ENCODE measurements at regions not wholly inside any gene's neighbourhood (a gene's known extent, or its start where the extent isn't known, plus 50 kb on each side); places are given as distances from the start of the nearest gene placed in this dataset.

DNA sequence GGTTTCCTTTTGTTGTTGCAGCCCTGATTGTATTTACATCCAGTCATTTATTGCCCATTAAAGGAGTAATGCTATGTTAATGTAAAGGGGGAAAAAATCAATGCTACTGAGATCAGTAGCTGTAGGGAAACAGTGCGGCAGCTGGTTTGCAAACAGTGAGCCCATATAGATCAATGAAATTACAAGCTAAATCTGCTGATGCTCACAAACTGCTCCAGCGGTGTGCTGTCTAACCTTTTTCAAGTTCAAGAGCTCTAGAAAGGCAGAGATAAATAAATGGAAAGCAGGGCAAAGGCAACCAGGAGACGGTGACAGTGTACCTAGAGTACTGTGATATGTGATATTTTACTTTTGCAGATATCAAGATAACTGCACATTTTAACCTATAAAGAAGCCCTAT lies 449.0 kb upstream of the MMS22L start:
- Histone ChIP-seq H3K14ac (ENCODE audit: insufficient read length) (no peak overlapping the region), H3K27me3 (replicated peaks in 1 of 4; ENCODE audit: control insufficient read depth in 3 of 4, extremely low read depth in 1 of 4, insufficient read depth in 3 of 4, low read length in 3 of 4) (no peaks in the 10 kb centered on the region), H2BK20ac (ENCODE audit: low read length) (peak overlapping the region; percentile 29), H3K56ac (replicated peaks; ENCODE audit: insufficient read length, low read depth, low read length) (no peak overlapping the region), H3K4me1 (replicated peaks in 1 of 4; ENCODE audit: control insufficient read depth in 3 of 4, insufficient read depth in 4 of 4, low read length in 3 of 4) (no peaks in the 10 kb centered on the region; a peak in 1 of 7 replicates), H3K79me2 (ENCODE audit: control insufficient read depth in 1 of 2, insufficient read depth in 2 of 2, low read length in 2 of 2) (no peaks in the 10 kb centered on the region), H2BK15ac (ENCODE audit: low read length) (no peak overlapping the region), H4K91ac (replicated peaks; ENCODE audit: insufficient read length, low read length) (no peak overlapping the region), H4K20me1 (replicated peaks in 1 of 2; ENCODE audit: control insufficient read depth in 1 of 2, insufficient read depth in 2 of 2, low read length in 2 of 2) (no peaks in the 10 kb centered on the region), H3K23me2 (ENCODE audit: low read depth, low read length) (no peaks in the 10 kb centered on the region), H2AFZ (ENCODE audit: low read length) (peak overlapping the region; percentile 79; the same call in 1 of the 2 replicates), H3K4ac (replicated peaks; ENCODE audit: insufficient read length, low read depth, low read length) (no peak overlapping the region), H2BK12ac (ENCODE audit: low read depth, low read length) (no peak overlapping the region), H3K4me3 (ENCODE audit: extremely low read depth in 1 of 4, insufficient read depth in 2 of 4, low read depth in 3 of 4, low read length in 4 of 4) (no peak overlapping the region), H3K9me3 (ENCODE audit: insufficient read depth in 2 of 2, low read depth in 1 of 2, low read length in 1 of 2) (no peaks in the 10 kb centered on the region), H2BK5ac (ENCODE audit: low read depth, low read length) (no peak overlapping the region), H3K23ac (ENCODE audit: insufficient read length) (no peak overlapping the region), H3K36me3 (ENCODE audit: control insufficient read depth in 2 of 4, insufficient read depth in 4 of 4, low read length in 3 of 4) (no peaks in the 10 kb centered on the region), H3K27ac (ENCODE audit: low read depth, low read length) (no peak overlapping the region), H3K4me2 (ENCODE audit: insufficient read depth in 1 of 2, low read depth in 2 of 2, low read length in 2 of 2) (no peak overlapping the region), H3K9ac (replicated peaks in 1 of 4; ENCODE audit: extremely low read depth in 1 of 4, low read depth in 3 of 4, low read length in 3 of 4) (no peak overlapping the region), H3K18ac (ENCODE audit: extremely low read depth, low read length) (no peak overlapping the region), H2AK5ac (ENCODE audit: low read depth, low read length) (no peak overlapping the region), H4K5ac (ENCODE audit: insufficient read length, low read depth, low read length) (no peak overlapping the region), H2BK120ac (replicated peaks; ENCODE audit: low read depth, low read length) (peak overlapping the region; percentile 38), H4K8ac (ENCODE audit: extremely low read depth, insufficient read depth, low read length) (no peak overlapping the region), H3K79me1 (ENCODE audit: low read depth, low read length) (no peaks in the 10 kb centered on the region)
- CTCF ChIA-PET (ENCODE audit: partially characterized antibody) = interaction anchor here (1.0 to 1.3 kb wide), 4 partner anchors 10 to 193 kb away, joined by 3 to 4 read pairs (median 3); no protein-coding TSS in a partner anchor
- POLR2A ChIA-PET (ENCODE audit: partially characterized antibody) = no interaction called here
- no peak for TF ChIP-seq SP4 (IDR thresholded peaks at IDR 0.05; ENCODE audit: low read length)
- DNase-seq (ENCODE audit: low read depth in 1 of 2, low spot score in 2 of 2) (no peak), FAIRE-seq (no peak)
- WGBS, 2 experiments (ENCODE audit: extremely low coverage in 1 of 2, insufficient coverage in 1 of 2, insufficient read length in 1 of 2, insufficient replicate concordance in 2 of 2, low coverage in 1 of 2, low lambda C conversion rate in 2 of 2, missing lambda C conversion rate in 1 of 2) = 89% methylated on average over 3 of the region's 3 CpGs; no CpG with 5 or more reads in 1 of the 2 experiments
